ENCODE measurements at regions not wholly inside any gene's neighbourhood (a gene's known extent, or its start where the extent isn't known, plus 50 kb on each side); places are given as distances from the start of the nearest gene placed in this dataset.

DNA sequence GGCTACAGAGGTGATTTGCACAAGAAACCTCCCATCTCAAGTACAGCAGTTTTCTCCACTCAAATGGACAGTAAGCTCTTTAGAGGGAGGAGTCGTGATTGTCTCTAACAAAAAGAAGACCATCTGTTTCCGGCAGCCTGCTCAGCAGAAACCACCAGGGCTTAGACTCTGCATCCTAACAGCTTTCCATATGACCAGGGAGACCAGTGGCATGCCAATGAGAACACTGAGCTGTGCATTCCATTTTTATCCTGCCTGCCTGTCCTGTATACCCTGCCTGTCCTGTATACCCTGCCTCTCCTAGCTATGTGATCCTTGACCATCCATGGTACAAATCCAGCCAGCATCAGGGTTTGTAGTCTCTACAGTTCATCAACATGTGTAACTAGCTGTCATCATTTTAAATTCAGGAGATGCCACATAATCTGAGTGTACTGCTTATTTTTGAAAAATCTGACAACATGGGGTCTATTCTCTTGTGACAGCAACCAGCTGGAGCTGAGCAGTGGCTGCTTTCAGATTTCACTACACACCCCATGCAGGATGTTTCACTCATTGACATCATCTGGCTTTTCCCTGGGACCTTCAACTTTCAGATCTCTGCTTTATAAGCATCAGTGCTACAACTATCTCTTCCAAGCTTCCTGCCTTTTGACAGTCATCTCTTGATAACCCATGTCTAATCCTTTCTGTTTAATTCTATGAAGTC, 50.5 kb upstream of the POU2AF2 start:
- no peak for DNase-seq

- DNase-seq = no peak
These were observed 51.5 kb upstream of the POU2AF2 start for GRCh38 chr11:111193924-111194490.

- no peak for DNase-seq
These were observed 56.1 kb upstream of the POU2AF2 start for GRCh38 chr11:111189466-111189865.

DNA sequence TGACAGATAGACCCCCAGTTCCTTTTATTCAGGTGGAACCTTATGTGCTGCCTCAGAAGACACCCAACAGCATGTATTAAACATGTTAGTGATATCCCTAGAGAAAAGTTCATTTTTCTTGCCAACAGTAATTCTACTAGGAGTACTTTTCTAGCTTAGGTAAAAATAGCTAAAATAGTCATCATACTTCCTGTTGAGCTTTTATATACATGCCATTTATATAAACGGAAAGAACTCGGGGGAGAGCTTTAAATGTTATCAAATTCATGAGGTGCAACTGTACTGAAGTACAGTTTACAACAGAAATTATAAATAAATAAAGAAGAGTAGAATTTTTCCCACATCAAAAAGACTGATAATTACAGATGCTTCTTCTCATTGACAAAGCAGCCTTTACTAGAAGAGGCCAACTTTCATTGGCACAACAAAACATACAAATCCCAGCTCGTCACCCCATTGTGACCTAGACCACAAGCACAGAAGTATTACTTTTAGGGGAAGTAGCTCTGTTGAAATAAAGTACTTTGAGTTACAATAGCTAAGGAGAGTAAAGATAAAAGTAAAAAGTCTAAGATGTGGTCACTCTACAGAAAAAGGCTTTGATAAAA, 59.1 kb upstream of the POU2AF2 start:
- no peak for DNase-seq

DNA sequence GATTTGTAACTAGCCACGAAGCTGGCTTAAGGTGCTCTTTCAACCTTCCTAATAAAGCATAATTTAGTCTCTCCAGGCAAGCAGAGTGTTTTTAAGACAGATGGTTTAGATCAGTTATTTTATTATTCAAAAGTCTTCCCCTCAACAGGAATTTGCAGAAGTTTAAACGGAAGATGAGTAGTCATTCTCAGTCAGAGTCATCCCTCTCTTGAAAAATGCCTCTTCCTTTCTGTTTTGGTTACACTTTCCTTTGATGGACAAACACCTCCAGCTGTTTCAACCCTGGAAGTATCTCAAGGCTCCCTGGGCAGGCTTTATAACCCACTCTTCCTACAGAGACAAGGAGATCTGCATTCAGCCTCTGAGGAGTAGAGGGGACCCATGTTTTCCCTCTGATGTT, 60.3 kb upstream of the POU2AF2 start:
- no peak for DNase-seq

DNA sequence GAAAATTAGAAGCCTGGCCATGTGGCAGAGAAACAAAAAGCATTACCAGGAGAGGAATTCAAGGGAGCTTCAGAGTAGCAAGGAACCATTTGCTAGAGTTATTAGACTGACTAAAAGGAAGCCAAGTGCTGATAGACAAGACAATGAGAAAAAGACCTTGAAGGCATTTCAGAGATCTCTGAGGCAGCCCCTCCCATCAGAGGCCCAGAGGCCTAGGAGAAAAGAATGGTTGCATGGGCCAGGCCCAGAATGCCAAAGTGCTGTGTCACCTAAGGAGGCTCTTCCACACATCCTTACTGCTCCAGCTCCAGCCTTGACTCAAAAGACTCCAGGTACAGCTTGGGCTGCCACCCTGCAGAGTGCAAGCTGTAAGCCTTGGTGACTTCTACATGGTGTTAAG, 61.8 kb upstream of the POU2AF2 start:
- DNase-seq = no peak

GRCh38 chr11:111179184-111179910, 66.2 kb upstream of the POU2AF2 start:
- no peak for DNase-seq

DNA sequence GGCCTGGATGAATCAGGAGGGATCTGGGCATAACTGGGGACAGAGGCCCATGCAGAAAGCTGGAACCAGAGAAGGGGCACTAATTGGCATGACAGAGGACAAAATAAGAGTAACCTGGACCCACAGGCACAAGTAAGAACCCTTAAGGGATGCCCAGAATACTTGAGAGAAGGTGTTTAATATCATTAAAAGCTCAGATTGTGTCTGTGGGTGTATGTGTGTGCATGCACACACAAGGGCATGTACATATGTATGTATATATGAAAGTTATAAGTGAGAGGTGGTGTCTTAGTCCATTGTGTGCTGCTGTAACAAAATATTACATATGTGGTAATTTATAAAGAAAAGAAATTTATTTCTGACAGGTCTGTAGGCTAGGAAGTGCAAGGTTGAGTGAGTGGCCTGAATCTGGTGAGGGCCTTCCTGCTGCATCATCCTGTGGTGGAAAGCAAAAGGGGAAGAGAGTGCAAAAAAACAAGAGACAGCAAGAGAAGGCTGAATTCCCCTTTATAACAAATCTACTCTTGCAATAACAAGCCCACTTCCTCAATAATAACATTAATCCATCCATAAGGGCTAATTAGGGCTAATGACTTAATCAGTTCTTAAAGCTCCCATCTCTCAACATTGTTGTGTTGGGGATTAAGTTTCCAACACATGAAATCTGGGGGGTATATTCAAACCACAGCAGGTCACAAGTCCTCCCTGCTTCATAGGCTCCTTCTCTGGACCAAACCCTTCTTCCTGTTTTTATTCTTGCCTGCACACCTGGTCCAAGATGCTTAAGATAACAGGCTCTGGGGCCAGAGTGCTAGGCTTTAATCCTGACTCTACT, 68.3 kb upstream of the POU2AF2 start:
- no peak for DNase-seq

DNA sequence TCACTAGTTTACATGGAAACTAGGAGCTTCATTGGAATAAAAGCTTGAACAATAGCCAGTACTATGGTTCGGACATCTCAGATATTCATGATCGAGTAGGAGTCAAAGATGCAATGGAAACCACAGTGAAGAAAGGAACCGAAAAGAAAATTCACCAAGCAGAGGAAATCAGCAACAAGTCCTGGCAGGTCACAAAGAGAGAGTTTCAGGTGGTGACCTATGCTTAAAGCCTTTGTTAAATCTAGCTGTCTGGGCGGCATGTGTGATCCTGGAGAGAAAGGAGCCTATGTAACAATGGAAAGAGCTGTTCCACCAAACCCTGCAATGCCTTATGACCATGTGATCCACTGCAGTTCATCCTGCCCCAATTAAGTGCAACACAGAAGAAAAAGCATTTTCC, 68.9 kb upstream of the POU2AF2 start:
- DNase-seq = no peak

DNA sequence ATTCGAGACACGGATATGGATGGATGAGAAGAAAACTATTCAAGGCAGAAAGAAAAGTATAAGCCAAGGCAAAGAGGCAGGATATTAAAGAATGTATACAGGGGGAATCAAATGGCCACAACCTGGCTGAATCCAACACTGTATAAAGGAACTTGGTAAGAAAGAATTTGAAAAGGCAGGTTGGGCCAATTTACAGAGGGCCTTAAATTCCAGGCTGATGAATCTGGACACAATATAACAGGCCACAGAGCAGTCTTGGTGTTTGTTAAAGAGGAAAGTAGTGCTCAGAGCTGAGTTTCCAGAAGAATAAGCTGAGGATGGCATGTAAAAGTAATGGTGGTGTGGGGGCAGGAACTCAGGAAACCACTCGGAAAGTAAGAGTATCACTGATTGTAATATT, 72.3 kb upstream of the POU2AF2 start:
- DNase-seq = no peak

DNA sequence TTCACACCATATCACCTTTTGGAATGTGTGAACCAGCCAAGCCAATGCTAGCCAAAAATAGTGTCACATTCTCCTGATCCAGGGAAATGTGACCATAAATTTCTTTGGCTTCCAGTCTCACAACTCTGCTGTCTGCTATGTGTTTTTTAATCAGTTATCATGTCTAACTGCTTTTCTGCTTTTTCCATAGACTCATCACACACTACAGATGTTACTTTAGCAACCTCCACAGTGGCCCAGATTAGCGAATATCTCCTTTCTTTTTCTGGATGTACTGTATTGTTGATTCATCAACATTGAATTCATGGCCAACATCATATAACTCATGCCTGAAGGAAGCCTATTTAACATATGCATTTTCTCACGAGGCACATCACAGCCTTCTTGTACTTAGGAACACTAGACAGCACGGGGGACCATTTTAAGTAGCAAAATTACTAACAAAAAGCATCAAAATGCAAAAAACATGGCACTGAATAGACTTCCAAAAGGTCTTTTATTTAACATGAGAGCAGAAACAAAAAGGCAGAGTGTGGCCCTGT, 73.1 kb upstream of the POU2AF2 start:
- DNase-seq = no peak

GRCh38 chr11:111170761-111171379, 74.7 kb upstream of the POU2AF2 start:
- no peak for DNase-seq

DNA sequence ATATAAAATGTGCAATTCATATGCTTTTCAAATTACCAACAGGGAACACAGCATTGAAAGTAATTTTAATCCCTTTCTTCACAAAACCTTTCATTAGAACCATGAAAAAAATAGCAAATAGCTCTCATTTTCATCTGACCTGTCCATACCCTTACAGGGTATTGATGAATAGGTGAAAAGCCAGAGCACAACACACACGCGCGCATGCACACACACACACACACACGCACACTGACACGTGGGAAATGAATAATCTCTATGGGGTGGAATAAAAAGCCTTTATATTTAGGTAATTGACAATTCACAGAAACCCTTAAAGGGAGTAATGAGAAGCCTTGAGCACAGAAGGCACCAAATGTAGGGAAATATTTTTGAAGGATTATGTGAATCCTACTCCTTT, 76.2 kb upstream of the POU2AF2 start:
- DNase-seq = no peak

GRCh38 chr11:111168871-111169270, 76.7 kb upstream of the POU2AF2 start:
- DNase-seq = peak; percentile 12

- no peak for DNase-seq
These were observed 77.9 kb upstream of the POU2AF2 start for GRCh38 chr11:111167666-111168065.

GRCh38 chr11:111166598-111166997, 78.9 kb upstream of the POU2AF2 start:
- DNase-seq = peak; percentile 26

GRCh38 chr11:111162305-111162704, 83.2 kb upstream of the POU2AF2 start:
- DNase-seq = peak; percentile 18

DNA sequence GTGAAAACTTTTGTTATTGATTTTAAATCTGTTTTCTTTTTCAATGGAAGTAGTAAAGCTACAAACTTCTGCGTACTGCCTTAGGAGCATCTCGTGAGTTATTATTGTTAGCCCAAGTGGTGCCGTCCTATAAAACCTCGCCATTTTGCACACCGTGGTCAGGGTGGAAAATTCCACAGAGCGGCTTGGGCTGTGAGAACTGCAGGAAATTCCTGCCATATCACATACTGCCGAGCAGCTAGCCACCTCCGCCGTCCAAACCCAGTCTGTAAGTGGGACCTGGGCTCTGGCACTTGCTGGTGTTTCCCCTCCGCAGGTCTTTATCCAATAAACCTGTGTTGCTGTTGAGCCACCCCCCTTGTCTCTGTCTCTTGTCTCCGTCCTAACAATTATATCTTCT, 88.0 kb upstream of the POU2AF2 start:
- DNase-seq = no peak

DNA sequence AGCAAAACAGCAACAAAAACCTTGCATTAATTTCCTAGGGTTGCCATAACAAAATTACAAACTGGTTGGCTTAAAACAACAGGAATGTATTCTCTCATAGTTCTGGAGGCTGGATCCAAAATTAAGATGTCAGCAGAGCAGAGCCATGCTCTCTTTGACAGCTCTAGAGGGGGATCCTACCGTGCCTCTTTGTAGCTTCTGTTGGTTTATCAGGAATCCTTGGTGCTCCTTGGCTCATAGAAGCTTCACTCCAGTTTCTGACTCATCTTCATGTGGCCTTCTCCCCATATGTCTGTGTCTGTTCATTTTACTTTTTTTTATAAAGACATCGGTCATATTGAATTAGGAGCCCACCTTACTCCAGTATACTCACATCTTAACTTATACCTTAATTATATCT, 90.5 kb upstream of the POU2AF2 start:
- no peak for DNase-seq

GRCh38 chr11:111153194-111153593, 92.3 kb upstream of the POU2AF2 start:
- DNase-seq = no peak

DNA sequence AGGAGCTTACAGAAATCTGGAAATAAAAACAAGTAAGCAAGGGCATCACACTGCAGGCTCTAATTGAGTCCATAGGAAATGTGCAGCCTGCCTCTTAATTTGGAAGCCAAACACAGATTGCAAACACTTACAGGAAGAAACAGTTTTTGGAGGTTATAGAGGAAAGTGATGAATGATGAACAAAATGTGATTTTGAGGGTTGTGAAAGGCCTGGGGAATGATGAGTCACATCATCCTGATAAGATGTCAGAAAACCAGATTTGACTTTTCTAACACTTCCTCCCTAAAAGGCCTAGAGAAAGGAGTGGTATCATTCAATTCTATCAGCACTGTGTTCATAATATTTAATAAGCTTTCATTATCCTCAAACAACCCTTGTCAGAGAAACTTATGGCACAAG, 96.6 kb upstream of the POU2AF2 start:
- DNase-seq = no peak

DNA sequence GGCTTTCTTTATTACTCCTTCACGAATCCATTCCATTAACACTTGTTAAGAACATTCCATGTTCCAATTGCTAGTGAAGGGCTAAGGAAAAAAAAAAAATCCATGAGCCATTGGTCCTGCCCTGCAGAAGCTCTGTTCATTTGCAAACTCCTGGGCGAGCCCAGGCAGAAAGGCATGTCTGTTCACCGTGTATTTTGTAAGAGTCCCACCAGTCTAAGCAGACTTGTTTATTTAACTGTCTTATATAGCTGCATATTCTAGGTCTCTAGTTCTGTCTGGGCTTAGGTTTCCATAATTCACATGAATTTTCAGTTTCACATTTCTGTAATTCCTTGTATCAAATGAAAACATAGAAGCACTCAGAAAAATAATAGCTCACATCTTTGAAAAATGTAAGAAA, 97.4 kb upstream of the POU2AF2 start:
- DNase-seq = no peak
